ENCODE measurements at regions not wholly inside any gene's neighbourhood (a gene's known extent, or its start where the extent isn't known, plus 50 kb on each side); places are given as distances from the start of the nearest gene placed in this dataset.

- no peak overlapping the region for H3K4me3 ChIP-seq (ENCODE audit: low read depth, low read length)
- no peak for DNase-seq (ENCODE audit: low read depth)
- no peak for TF ChIP-seq CTCF (IDR thresholded peaks at IDR 0.05; ENCODE audit: insufficient read depth, low read depth, low read length, missing control alignments)
These were observed 92.2 kb upstream of the PLET1 start for GRCh38 chr11:112352907-112353306.

DNA sequence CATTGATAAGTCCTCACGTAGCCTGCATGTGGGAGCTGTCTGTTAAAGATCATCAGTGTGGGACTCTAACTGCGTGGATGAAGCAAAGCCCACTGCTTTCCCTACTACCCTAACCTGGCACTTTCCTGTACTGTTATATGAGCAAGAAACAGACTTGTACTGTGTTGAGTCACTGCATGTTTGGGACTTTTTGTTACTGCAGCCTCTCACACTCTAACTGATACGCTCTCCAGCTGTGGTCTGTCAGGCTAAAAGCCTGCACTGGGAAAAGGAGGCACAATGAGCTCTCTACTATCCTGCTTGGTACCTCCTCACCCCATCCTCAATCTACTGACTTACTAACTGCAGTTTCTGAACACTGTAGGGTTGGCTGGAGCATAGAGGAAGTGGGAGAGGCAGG is 93.7 kb upstream of the PLET1 start:
- DNase-seq (ENCODE audit: low read depth): no peak
- H3K4me3 ChIP-seq (ENCODE audit: low read depth, low read length): no peak overlapping the region
- TF ChIP-seq CTCF (IDR thresholded peaks at IDR 0.05; ENCODE audit: insufficient read depth, low read depth, low read length, missing control alignments): no peak

DNA sequence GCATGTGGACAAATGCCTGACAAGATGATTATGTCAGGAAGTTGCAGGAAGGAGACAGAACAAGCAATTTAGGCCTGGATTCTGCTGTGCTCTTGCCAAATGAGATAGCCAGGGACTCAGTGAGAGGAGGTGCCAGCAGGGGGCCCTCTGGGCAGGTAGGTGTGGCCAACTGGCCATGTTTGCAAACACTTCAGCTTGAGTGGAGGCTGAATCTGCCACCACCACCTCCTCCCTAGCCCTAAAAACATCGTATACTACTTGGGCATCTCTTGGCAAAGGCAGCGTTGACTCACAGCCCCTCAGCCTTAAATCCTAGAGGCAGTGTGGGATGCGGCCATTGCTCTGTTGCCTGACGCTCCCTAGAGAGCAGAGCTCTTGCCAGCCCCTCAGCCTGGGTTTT is 95.1 kb upstream of the PLET1 start:
- TF ChIP-seq CTCF (IDR thresholded peaks at IDR 0.05; ENCODE audit: insufficient read depth, low read depth, low read length, missing control alignments): peak; percentile 33
- no peak overlapping the region for H3K4me3 ChIP-seq (ENCODE audit: low read depth, low read length)
- peak; percentile 27 for DNase-seq (ENCODE audit: low read depth)

DNA sequence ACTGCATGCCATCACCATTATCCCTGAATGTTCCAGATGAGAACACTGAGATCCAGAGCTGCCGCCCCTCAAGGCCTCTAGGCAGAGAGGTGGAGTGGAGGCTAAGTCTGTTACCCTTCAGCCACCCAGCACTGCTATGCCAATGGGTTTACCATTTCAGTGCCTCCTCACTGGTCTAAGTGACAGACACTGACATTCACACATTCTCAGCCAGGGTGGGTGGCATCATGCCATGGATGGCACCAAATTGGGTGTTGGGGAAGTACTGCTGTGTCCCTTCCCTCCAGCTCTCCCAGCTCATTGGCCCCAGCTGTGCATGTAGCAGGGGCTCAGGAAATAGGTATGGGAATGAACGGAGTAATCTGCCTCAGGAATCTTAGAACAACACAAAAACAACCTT is 96.8 kb upstream of the PLET1 start:
- no peak for DNase-seq (ENCODE audit: low read depth)
- no peak overlapping the region for H3K4me3 ChIP-seq (ENCODE audit: low read depth, low read length)
- no peak for TF ChIP-seq CTCF (IDR thresholded peaks at IDR 0.05; ENCODE audit: insufficient read depth, low read depth, low read length, missing control alignments)

DNA sequence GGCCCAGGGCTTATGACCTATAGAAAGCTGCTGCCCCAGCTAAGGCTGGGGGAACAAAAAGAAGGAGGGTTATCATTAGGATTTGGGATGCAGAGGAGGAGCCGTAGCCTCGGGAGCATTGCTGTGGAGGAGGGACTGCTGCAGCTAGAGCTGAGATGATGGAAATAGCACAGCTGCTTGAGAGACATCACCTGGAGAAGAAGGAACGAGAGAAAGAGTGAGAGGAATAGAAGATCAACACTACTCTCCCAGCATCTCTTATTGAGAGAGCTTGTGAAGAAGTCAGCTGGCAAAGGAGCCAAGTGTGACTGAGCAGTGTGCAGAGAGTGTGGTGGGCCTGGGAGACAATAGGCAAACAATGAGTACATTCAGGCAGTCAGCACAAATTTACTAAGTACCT is 100.7 kb upstream of the PLET1 start:
- DNase-seq (ENCODE audit: low read depth): no peak
- no peak for TF ChIP-seq CTCF (IDR thresholded peaks at IDR 0.05; ENCODE audit: insufficient read depth, low read depth, low read length, missing control alignments)
- no peak overlapping the region for H3K4me3 ChIP-seq (ENCODE audit: low read depth, low read length)

- TF ChIP-seq CTCF (IDR thresholded peaks at IDR 0.05; ENCODE audit: insufficient read depth, low read depth, low read length, missing control alignments): no peak
- H3K4me3 ChIP-seq (ENCODE audit: low read depth, low read length): no peak overlapping the region
- no peak for DNase-seq (ENCODE audit: low read depth)
These were observed 102.9 kb upstream of the PLET1 start for GRCh38 chr11:112363527-112363926.

DNA sequence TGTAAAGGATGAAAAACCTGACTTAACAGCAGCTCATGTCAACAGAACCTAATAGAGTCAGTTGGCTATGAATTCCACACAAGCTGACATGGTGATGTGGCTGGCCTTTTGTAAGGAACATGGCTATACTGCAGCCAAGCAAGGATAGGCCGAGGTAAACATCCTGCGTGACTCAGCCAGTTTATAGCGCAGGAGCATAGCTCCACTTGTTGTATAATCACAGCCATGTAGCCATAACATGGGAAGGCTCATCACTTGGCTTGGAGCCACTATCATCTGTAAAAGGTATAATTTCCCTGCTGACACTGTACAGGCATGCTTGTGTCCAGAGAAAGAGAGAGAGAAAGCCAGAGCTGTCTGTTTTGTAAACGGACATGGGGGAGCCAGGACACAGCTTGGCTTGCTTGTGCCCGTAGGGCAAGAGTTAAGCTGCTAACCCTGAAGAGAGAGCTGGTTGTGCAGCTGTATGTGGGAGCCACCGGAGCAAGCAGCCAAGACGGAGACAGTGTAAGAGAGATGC is 104.4 kb upstream of the PLET1 start:
- DNase-seq (ENCODE audit: low read depth): no peak
- TF ChIP-seq CTCF (IDR thresholded peaks at IDR 0.05; ENCODE audit: insufficient read depth, low read depth, low read length, missing control alignments): no peak
- H3K4me3 ChIP-seq (ENCODE audit: low read depth, low read length): no peak overlapping the region
